WTC11 (cell line): ENCODE measurements at regions not wholly inside any gene's neighbourhood (a gene's known extent, or its start where the extent isn't known, plus 50 kb on each side); places are given as distances from the start of the nearest gene placed in this dataset.

ENCODE experiments used
- ATAC-seq: fragments of 200-7000 bp; cut with Tn5 transposase; 2 replicates; pipeline ENCODE4 v1.10.0; 2021; ENCODE audit warnings: mild to moderate bottlenecking, moderate library complexity
- CTCF ChIA-PET: fragments of 300-600 bp; sonication (Branson Sonifier 250); formaldehyde crosslinking; loops from one replicate; lab custom pipeline; 2021; ENCODE audit warnings: antibody characterized with exemption; lab: Charles Lee
- POLR2A ChIA-PET: fragments of 350-600 bp; sonication (Branson Sonifier 250); formaldehyde crosslinking; loops from one replicate; lab custom pipeline; 2021; ENCODE audit warnings: antibody characterized with exemption; lab: Charles Lee
- DNase-seq: peaks from one replicate; pipeline ENCODE4 v3.0.0; 2021; ENCODE audit warnings: low spot score
- H3K27ac Mint-ChIP-seq: 2 replicates; pipeline ENCODE4 v1.8.0; 2021; ENCODE audit warnings: mixed read lengths
- H3K27me3 Mint-ChIP-seq: 2 replicates; pipeline ENCODE4 v1.8.0; 2021; ENCODE audit warnings: low read depth, mild to moderate bottlenecking, moderate library complexity, mixed read lengths
- H3K36me3 Mint-ChIP-seq: 2 replicates; pipeline ENCODE4 v1.8.0; 2021; ENCODE audit warnings: mixed read lengths
- H3K4me1 Mint-ChIP-seq: 2 replicates; pipeline ENCODE4 v1.8.0; 2022; ENCODE audit warnings: mixed read lengths
- H3K4me3 Mint-ChIP-seq: 2 replicates; pipeline ENCODE4 v1.8.0; 2021; ENCODE audit warnings: mild to moderate bottlenecking, moderate library complexity, mixed read lengths
- H3K9me3 Mint-ChIP-seq: 2 replicates; pipeline ENCODE4 v1.8.0; 2021; ENCODE audit warnings: mixed read lengths
- AR ChIP-seq: fragments of 250-450 bp; sonication (Bioruptor Pico); IDR thresholded peaks from 2 replicates; pipeline ENCODE4 v1.9.0; 2021; ENCODE audit warnings: mild to moderate bottlenecking
- ATF1 ChIP-seq: sonication (generic); formaldehyde crosslinking; IDR thresholded peaks from 2 replicates; pipeline ENCODE4 v1.8.1; 2023; ENCODE audit warnings: mild to moderate bottlenecking, moderate library complexity, missing genetic modification reagents
- E2F4 ChIP-seq: sonication (generic); formaldehyde crosslinking; IDR thresholded peaks from 2 replicates; pipeline ENCODE4 v1.8.1; 2022; ENCODE audit warnings: low read depth, mild to moderate bottlenecking, moderate library complexity, missing genetic modification reagents, borderline replicate concordance
- ETV6 ChIP-seq: sonication (generic); formaldehyde crosslinking; IDR thresholded peaks from 2 replicates; pipeline ENCODE4 v1.8.1; 2022; ENCODE audit warnings: mild to moderate bottlenecking, missing genetic modification reagents
- GTF2I ChIP-seq: fragments of 250-450 bp; sonication (Bioruptor Pico); conservative IDR thresholded peaks from 2 replicates; pipeline ENCODE4 v1.4.0; 2021; ENCODE audit warnings: mild to moderate bottlenecking
- IRF1 ChIP-seq: sonication (generic); formaldehyde crosslinking; IDR thresholded peaks from 2 replicates; pipeline ENCODE4 v1.8.0; 2023; ENCODE audit warnings: missing genetic modification reagents
- JAZF1 ChIP-seq: fragments of 250-450 bp; sonication (Bioruptor Pico); IDR thresholded peaks from 2 replicates; pipeline ENCODE4 v1.9.0; 2021; ENCODE audit warnings: moderate library complexity, mild to moderate bottlenecking, inconsistent platforms
- OVOL2 ChIP-seq: fragments of 250-450 bp; sonication (Bioruptor Pico); IDR thresholded peaks from 2 replicates; pipeline ENCODE4 v1.9.0; 2021; ENCODE audit warnings: mild to moderate bottlenecking, borderline replicate concordance
- PREB ChIP-seq: sonication (generic); formaldehyde crosslinking; IDR thresholded peaks from 2 replicates; pipeline ENCODE4 v1.8.1; 2022; ENCODE audit warnings: mild to moderate bottlenecking, missing genetic modification reagents, moderate library complexity, borderline replicate concordance
- PRRX2 ChIP-seq: fragments of 250-450 bp; sonication (Bioruptor Pico); IDR thresholded peaks from 2 replicates; pipeline ENCODE4 v1.8.0; 2021; ENCODE audit warnings: mild to moderate bottlenecking
- TCF7 ChIP-seq: sonication (generic); formaldehyde crosslinking; IDR thresholded peaks from 2 replicates; pipeline ENCODE4 v1.8.0; 2022; ENCODE audit warnings: mild to moderate bottlenecking, low read depth, missing genetic modification reagents, moderate library complexity
- TP53 ChIP-seq: sonication (generic); formaldehyde crosslinking; IDR thresholded peaks from 2 replicates; pipeline ENCODE4 v1.8.1; 2023; ENCODE audit warnings: mild to moderate bottlenecking, missing genetic modification reagents
- USF1 ChIP-seq: sonication (generic); formaldehyde crosslinking; IDR thresholded peaks from 2 replicates; pipeline ENCODE4 v1.8.0; 2022; ENCODE audit warnings: mild to moderate bottlenecking, missing genetic modification reagents
- ZBTB21 ChIP-seq: sonication (generic); formaldehyde crosslinking; IDR thresholded peaks from 2 replicates; pipeline ENCODE4 v1.8.1; 2023; ENCODE audit warnings: mild to moderate bottlenecking, missing genetic modification reagents, borderline replicate concordance
- ZNF121 ChIP-seq: sonication (generic); formaldehyde crosslinking; IDR thresholded peaks from 2 replicates; pipeline ENCODE4 v1.8.0; 2023; ENCODE audit warnings: missing genetic modification reagents
- ZNF138 ChIP-seq: sonication (generic); formaldehyde crosslinking; conservative IDR thresholded peaks from 2 replicates; pipeline ENCODE4 v1.8.1; 2022; ENCODE audit warnings: mild to moderate bottlenecking, moderate library complexity, missing genetic modification reagents
- ZNF219 ChIP-seq: sonication (generic); formaldehyde crosslinking; IDR thresholded peaks from 2 replicates; pipeline ENCODE4 v1.8.0; 2023; ENCODE audit warnings: missing genetic modification reagents, mild to moderate bottlenecking, borderline replicate concordance
- ZNF425 ChIP-seq: fragments of 250-450 bp; sonication (Bioruptor Pico); conservative IDR thresholded peaks from 2 replicates; pipeline ENCODE4 v1.9.0; 2021; ENCODE audit warnings: mild to moderate bottlenecking
- ZNF532 ChIP-seq: fragments of 250-450 bp; sonication (Bioruptor Pico); IDR thresholded peaks from 2 replicates; pipeline ENCODE4 v1.9.0; 2021; ENCODE audit warnings: mild to moderate bottlenecking, borderline replicate concordance

GRCh38 chr2:44839370-44839769 is 102.1 kb upstream of the SIX3 start:
- Mint-ChIP-seq H3K27ac (no peak overlapping the region), H3K4me3 (no peak overlapping the region), H3K27me3 (no peaks in the 10 kb centered on the region), H3K9me3 (peaks cover 5% of the 10 kb centered on the region), H3K36me3 (no peaks in the 10 kb centered on the region), H3K4me1 (no peaks in the 10 kb centered on the region)
- no peak for ATAC-seq
- CTCF ChIA-PET: no interaction called here
- POLR2A ChIA-PET: no interaction called here
- DNase-seq: no peak
- TF ChIP-seq ZNF138 (CRISPR knock-in tag): no peak
- TF ChIP-seq PRRX2 (CRISPR knock-in tag): no peak
- no peak for TF ChIP-seq USF1
- TF ChIP-seq GTF2I (CRISPR knock-in tag): no peak
- no peak for TF ChIP-seq TCF7 (CRISPR knock-in tag)
- no peak for TF ChIP-seq ETV6 (CRISPR knock-in tag)
- TF ChIP-seq ZNF121 (CRISPR knock-in tag): no peak
- TF ChIP-seq, all 79 proteins: peak for 0

GRCh38 chr2:44839771-44840502 is 101.6 kb upstream of the SIX3 start:
- no peak for DNase-seq
- Mint-ChIP-seq H3K36me3 (no peaks in the 10 kb centered on the region), H3K4me3 (no peak overlapping the region), H3K27ac (no peak overlapping the region), H3K27me3 (no peaks in the 10 kb centered on the region), H3K4me1 (no peaks in the 10 kb centered on the region), H3K9me3 (no peaks in the 10 kb centered on the region; the same call in 1 of the 2 replicates)
- ChIA-PET CTCF (no interaction called here), POLR2A (no interaction called here)
- no peak for ATAC-seq
- TF ChIP-seq PREB (CRISPR knock-in tag): no peak
- TF ChIP-seq IRF1: no peak
- TF ChIP-seq ZNF532 (CRISPR knock-in tag): no peak
- TF ChIP-seq ZNF219 (CRISPR knock-in tag): no peak
- TF ChIP-seq GTF2I (CRISPR knock-in tag): no peak
- TF ChIP-seq JAZF1 (CRISPR knock-in tag): no peak
- no peak for TF ChIP-seq ZBTB21
- TF ChIP-seq ATF1 (CRISPR knock-in tag): no peak
- TF ChIP-seq ZNF425 (CRISPR knock-in tag): no peak
- TF ChIP-seq AR (CRISPR knock-in tag): no peak
- TF ChIP-seq E2F4 (CRISPR knock-in tag): no peak
- TF ChIP-seq USF1: no peak
- no peak for TF ChIP-seq OVOL2 (CRISPR knock-in tag)
- TF ChIP-seq TP53 (CRISPR knock-in tag): no peak
